Limb (tissue), 2 donors: ENCODE measurements at regions not wholly inside any gene's neighbourhood (a gene's known extent, or its start where the extent isn't known, plus 50 kb on each side); places are given as distances from the start of the nearest gene placed in this dataset.

Experiments used
- DNase-seq, 2 donors: peaks; one replicate each; pipeline ENCODE4 v3.0.0-alpha.2; 2016; ENCODE audit errors: extremely low spot score in 2 of 2

DNA sequence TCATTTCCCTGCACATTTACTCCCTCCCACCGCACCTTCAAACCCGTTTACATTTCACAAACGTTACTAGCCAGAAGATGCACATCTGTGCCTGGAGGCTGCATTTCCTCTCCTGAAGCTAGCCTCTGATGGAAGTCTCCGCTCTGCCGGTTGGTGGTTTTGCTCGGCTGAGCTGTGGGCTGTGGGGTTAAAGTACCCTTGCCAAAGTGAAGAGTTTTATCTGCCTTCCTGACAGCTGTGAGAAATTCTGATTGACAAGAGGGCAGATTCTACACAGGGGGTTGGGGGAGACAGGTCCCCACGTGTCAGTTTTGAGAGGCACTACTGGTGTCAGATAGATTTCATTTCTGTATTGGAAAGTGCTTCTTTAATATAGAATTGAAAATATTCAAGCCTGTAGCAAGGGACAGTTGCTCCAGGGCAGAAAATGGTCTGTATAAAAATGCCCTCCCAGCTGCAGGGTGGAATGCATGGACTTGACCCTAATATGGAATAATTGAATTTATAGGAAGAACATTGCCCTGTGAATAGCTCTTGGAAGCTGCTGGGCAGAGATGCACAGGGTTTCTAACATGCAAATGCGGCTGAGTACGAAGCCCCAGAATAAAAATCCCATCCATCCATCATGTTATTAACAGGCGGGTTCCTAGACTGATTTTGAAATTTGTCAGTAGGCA, 201.1 kb upstream of the RGMA start:
- no peak for DNase-seq

DNA sequence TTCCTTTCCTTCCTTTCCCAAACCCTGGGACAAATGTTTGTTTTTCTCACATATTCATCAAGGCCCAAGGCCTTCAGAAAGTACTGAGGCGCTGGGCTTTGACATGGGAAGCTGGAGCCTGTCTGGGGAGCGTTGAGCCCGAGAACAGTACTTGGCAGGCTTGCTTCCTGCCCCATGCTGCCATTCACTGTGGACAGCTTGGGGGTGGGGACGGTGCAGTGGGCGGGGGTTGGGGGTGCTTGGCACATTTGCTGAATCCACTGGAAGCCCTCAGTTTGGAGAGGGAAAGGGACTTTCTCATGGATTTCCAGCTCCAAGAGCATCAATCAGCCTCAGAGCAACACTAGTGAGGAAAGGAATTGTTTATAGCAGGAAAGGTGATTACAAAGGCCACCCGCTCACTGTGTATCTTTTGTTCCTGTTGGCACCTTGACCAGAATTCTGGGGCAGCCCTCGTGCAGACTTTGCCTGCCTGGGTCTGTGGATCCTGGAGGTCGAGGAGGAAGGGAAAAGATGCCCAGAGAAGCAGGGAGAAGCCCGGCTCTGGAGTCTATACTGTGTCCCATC, 199.8 kb upstream of the RGMA start:
- no peak for DNase-seq

DNA sequence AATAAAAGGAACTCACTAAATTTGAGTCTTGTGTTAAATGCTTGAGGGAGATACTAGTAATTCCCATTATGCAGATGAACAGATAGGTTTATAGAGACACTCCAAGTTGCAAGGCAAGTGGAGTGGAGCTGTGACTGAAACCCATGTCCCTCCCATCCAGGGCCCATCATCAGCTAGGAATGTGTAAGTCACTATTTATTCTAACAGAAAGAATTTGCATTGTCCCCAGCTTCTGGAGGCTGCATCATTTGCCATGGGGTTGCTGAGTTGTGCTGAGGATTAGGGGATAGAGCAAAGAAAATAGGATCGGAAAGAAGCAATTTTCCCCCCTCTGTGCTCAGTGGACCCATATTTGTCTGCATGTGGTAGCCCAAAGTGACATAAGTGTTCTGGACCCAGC, 197.4 kb upstream of the RGMA start:
- DNase-seq: peak in 1 of 2 donors; percentile 6

DNA sequence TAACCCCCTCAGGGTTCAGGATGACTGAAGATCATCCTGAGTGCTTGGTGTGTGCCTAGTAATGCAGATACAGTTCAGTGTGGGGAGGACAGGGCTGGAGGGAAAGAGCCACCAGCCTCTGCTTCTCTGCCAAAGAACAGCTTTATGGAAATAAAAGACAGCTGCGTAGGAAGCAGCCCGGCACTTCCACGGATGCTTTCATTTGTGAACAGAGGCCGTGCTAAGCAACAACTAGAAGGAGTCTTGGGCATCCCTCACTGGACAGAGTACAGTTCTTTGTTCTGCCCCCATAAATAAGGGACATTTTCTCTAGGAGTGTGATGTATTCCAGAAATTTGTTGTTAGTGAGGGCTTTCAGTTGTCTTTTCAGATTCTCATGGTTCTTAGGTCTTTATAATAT, 194.8 kb upstream of the RGMA start:
- no peak for DNase-seq

DNA sequence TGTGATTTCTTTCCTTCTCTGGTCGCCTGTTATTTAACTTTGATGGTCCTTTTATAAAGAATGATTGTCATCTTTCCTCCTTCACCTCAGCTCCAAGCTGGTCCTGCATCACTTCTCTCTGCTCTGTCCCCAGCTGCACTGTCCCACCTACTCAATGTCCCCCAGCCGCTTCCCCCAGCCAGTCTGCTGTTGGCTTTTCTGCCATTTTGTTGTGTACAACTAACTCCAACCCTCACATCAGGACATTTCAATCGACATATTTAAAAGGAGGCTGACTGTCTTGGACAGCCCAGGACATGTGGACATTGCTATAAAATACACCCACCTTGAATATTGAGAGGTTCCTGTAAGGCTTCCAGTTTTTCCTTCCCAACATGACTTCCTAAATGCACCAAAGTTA, 193.8 kb upstream of the RGMA start:
- no peak for DNase-seq

DNA sequence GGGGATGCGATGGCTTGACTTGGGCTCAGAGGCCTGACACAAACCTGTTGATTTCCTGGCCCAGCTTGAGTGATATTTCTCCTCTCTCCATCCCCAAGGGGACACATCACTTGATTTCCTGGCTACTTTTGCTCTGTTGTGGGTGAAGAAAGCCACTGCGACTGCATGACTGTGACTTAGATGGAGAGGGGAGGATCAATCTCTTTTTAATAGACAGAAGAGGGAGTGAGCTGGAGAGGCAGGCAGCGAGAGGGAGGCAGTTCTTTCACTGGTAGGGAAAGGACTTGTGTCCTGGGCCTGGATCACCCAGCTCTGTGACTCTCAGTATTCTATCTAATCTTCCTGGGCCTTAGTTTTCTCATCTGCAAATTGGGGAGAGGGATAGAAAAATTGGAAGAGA, 189.8 kb upstream of the RGMA start:
- no peak for DNase-seq

DNA sequence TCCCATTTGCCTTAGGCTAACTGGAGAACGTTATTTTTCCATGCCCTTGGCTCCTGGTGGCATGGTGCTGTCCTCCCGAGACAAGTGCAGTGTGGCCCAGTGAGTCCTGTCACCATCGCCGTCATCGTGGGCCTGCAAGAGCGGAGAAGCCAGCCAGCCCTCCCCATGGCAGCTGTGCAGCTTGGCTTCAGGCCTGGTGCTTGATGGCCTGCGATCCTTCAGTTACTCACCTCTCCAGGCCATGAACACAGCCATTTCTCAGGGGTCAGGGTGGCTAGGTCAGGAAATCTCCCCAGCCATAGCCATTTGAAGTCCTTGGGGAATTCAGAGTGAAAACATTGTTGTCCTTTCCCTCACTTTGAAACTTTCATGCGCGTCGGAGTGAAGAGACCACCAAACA, 189.0 kb upstream of the RGMA start:
- DNase-seq: no peak

DNA sequence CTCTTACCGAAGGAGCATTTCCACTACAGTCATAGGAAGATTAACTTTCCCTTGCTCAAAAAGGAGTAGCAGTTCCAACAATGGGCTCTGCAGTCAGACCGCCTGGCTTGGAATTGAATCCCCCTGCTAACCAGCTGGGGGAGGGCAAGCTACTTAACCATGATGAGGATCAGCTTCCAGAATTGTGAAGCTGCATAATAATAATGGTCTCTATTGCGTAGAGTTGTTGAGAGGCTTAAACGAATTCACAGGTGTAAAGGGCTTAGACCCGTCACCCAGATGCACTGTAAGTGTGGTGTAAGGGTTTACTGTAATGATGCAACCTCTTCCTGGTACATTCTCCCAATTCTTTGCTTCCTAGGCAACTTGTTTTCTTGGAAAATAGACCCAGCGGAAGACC, 185.2 kb upstream of the RGMA start:
- peak in 1 of 2 donors; percentile 41 for DNase-seq

DNA sequence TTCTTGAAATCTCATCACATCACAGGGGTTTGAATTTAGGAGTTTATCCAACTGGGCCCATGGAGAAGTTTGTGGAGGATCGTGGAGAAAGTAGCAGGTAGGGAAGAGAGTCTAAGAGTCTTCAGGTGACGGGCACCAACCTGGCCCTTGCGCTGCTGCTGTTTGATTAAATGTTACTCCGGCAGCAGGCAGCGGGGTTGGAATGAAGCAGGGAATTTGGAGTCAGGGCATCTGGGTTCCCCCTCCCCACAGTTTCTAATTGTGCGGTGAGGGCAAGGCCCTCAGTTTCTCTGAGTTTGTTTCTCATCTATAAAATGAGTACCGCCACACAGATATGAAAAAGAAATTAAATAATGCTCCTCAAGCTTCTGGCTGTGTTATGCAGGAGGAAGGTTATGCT, 182.9 kb upstream of the RGMA start:
- DNase-seq: peak in 1 of 2 donors; percentile 1

DNA sequence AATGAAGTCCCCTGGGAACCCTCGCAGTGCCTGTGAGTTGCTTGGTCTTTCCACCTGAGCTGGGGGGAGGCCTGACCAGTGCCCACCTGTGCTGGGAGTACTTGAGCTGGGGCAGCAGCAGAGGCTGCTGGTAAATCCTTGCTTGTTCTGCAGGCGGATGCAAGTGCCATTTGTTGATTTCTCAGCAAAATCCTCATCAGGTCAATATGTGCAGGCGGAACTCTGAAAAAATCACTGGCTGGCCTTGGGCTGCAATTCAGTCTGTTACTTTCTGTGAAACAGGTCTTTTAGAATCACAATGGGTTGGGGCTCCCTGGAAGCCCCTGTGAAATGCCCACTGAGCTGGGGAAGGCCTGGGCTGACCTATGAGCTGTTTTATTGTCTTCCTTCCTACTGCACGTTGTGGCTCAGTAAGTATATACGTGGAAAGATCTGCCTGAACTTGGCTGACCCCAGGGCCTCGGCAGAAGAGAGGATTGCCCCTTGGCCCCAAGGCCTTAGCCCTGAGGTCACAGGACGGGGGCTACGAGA, 182.0 kb upstream of the RGMA start:
- peak in 1 of 2 donors; percentile 17 for DNase-seq

DNA sequence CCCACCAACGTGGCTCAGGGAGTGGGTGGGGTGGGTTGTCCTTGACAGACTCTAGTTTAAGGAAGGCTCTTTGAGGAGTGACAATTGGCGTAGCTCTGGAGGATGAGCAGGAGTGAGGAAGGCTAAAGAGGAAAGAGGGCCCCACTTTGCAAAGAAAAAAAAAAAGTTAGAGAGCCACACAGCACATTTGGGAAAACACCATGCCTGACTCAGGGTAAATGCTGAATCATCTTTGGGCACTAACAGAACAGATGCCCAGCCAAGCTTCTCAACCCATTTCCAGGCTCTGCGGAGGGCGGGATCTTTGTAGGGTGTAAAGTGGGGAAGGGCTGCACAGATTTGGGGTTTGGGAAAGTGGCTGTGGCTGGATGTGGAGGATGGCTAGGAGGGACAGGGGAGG, 179.1 kb upstream of the RGMA start:
- DNase-seq: no peak

DNA sequence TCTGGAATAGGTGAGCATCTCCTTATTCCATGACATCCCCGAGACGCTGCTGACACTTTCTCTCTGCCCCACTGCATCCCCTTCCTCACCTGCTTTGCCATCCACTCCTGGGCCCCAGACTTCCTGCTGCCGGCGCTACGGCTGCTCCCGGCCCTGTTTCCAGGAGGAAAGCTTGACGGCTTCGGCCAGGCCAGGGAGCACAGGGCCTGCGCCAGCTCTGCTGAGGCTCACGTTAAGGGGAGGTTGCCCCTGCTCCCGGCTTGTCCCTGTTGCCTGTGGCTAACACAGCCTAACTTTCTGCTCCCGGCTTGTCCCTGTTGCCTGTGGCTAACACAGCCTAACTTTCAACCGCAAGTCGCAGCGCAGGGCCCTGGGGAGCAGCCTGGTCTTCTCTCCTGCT, 177.3 kb upstream of the RGMA start:
- DNase-seq: no peak

DNA sequence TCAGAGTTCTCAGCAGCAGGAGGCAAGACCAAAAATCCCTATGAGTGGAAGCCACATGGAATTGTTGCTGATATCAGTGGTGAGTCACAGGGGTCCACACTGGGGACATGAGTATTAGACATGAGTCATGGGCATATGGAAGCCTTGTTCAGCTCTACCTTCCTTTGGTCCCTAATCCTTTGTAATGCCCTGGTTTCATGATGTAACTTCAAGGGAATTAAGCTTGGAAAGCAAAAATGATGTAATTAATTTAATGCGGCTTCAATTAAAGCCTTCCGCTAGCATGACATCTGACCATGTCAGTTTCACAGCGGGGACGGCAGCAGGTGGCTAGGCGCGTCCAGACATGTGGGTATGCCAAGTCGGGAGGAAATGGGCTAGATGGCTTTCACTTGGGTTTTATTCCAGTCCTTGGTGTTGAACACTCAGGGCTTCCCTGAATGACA, 176.1 kb upstream of the RGMA start:
- DNase-seq: no peak

DNA sequence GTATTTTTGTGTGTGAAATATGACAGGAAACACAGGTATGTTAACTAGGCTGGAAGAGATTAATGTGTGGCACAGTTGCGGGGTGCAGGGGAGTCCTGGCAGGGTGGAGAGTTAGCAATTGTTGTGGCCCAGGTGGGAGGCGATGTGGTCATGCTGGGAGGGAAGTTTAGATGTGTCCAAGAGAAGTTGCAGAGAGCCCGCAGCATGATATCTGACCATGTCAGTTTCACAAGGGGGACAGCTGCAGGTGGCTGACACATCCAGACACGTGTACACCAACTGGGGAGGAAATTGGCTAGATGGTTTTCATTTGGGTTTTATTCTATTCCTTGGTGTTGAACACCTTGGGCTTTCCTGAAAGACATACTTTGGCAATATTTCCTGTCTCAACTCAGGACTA, 172.8 kb upstream of the RGMA start:
- DNase-seq: no peak

DNA sequence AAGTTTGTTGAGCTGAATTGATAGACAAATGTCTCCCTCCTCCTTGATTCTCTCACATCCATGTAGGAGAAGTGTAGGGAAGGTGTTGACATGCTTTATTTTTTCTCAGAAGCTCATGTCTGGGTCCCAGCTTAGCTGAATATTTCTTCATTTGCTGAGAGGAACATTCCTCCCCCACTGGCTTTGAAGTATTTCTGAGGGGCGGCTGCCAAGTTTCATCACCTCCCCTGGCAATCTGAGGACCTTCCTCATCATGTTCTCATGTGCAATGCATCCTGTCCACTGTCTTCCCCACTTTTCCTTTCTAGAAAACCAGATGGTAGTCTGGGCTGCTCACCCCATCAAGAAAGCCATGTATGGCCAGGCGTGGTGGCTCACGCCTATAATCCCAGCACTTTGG, 168.9 kb upstream of the RGMA start:
- no peak for DNase-seq

DNA sequence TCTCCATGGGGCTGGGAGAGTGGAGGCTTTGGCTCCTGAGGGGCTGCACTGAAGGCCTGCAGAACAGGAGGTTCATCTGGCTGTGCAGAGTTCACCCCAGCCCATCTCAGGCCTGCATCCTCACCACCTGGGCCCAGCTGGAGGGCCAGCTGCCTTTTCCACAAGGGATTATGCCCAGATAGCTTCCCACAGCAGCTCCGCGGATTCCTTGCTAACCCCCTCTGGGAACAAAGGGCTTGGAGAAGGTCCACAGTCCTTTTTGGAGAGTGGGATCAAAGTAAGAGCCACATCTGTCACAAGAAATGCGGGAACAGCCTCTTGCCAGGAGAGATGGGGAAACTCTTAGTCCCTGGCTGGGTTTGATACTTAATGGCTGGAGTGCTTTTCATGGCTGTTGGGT, 164.7 kb upstream of the RGMA start:
- no peak for DNase-seq

DNA sequence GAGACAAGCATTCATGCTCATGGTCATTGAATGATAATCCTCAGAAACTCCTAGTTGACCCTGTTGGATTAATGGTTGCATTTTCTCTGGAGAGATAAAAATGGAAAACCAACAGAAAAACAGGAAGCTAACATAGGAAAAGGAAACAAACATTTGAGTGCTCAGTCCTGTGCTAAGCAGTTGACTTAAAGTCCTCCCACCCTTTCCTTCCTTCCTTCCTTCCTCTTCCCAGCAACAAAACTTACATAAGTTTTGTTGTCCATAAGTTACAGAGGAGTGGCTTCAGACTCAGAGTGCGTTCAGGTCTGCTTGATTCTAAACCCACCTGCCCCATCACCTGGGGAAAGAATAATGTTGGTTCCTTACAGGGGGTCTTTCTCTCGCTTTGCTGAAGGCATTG, 163.8 kb upstream of the RGMA start:
- DNase-seq: no peak

DNA sequence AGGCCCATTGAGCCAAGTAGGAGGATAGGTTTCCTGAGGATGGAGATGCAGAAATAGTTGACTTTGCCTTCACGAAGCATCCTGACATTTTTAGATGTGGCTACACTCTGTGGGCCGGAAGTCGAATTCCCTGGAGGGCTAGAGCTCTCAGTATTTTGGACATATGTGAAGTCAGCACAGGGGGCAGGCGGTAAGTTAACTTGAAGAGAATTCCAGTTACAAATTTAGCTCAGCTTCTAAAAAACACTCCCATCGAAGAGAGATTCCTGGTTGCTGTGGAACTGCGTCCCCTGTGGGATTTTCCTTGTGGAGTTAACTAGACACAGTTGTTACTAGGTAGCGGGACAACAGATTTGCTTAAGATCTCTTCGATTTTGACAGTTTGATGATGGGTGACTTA, 161.9 kb upstream of the RGMA start:
- DNase-seq: peak in 1 of 2 donors; percentile 67

DNA sequence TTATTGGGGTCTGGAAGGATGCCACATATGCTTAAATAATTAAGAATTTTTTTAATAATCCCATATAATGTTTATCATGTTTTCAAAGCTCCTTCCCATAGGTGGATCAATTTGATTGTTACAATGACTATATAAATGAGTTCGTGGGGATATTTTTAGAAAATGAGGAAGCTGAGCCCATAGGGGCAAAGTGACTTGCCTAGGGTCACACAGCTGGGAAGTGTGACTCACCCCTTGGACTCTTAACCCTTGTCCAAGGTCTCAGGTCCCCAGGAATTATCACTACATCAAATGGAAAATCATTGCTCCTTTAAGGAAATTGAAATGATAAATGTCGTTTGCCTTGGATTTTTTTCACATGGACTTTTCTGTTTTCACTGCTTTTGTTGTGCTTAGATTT, 161.2 kb upstream of the RGMA start:
- no peak for DNase-seq

DNA sequence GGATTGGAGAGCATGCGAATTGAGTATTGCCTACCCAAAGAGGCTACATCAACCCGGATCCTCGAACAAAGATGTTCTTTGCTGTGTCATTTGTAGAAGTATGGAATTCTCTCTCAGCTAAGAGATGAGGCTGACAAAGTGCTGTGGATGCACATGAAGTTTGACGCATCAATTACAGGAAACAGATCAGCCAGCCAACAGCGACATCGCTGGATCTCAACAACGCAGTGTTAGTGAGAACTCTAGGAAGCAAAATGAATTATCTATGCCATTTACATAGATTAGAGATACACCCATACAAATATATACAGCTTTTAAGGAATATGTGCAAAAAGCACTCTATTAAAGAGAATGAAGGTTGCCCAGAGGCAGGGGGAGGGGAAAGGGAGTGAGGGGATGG, 160.6 kb upstream of the RGMA start:
- no peak for DNase-seq

DNA sequence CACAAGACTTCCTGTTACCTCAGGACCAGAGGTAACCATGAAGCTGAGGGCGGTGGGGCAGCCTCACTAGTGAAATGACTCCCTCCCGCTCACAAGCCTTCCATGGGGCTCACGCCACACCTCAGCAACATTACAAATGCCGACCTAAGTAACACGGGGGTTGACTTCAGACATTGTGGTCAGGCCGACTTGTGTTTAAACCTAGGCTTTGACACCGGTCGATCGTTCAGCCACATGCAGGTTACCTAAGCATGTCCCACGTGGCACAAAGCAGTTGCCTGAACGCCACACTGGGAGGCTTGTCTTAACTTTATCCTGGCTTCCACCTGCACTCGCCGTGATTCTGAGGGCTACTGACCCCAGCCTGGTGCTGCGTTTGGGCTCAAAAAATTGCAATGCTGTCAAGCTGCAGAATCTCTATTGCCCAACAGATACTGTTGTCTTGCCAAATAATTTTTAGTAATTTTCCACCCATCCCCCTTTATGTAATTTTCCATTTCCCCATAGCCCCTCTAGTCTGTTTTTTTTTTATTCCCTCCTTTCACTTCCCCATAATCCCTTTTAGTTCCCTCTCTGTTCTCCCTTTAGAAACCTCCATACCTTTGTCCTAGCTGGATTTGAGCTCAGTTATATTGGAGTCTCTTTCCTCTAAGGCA, 158.6 kb upstream of the RGMA start:
- DNase-seq: no peak

DNA sequence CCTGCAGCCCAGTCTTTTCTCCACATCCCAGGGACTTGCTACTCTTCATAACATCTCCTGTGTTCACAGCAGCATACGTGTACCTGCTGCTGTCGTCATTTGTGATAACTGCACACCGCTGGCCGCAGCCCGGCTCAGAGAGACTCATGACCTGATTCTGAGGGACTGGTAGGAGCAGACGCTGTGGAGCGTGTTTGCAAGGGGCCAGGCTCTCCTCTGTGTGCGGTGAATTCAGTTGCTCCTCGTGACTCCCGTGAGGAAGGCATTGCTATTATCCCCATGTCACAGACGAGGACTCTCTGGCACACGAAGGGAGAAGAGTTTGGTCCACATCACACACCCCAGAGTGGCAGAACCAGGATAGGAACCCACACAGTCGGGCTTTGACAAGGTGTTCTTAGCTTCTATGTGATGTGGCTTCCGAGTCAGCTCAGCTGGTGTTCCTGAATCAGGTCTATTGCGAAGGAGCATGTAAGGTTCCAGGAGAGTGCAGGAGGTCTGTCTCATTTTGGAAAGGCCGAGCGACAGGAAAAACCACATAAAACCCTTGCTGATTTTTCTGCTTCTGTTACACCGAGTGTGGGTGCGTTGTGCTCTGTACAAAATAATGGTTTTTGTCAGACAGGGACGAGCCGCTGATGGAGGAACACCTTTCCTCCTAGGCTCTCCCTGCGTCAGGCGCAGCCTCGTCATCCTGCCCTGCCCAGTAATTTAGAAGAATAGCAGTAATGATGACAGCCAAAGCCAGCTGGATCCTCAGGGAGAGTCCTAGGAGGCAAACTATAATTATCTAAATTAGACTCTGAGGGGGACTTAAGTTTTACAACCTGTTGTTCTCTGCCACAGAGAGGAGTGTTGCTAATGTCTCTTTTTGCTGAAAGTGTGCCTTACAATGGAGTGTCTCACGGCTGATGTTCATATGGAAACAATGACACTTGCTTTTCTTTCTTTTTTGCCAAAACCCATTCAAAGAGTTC, 157.5 kb upstream of the RGMA start:
- DNase-seq: no peak
